CD8-positive, alpha-beta memory T cell (primary cell): ENCODE measurements at regions not wholly inside any gene's neighbourhood (a gene's known extent, or its start where the extent isn't known, plus 50 kb on each side); places are given as distances from the start of the nearest gene placed in this dataset.

Experiments
- CTCF ChIA-PET: fragments of 350-600 bp; sonication (Branson Sonifier 250); formaldehyde crosslinking; loops from one replicate; lab custom pipeline; 2021; ENCODE audit warnings: antibody characterized with exemption; lab: Charles Lee
- POLR2A ChIA-PET: fragments of 350-600 bp; sonication (Branson Sonifier 250); formaldehyde crosslinking; loops from one replicate; lab custom pipeline; 2021; ENCODE audit warnings: antibody characterized with exemption; lab: Charles Lee
- DNase-seq, 5 donors: peaks; one replicate each; pipeline versions ENCODE4 v3.0.0 to v3.0.0-alpha.2; 2020 to 2022; ENCODE audit warnings: mixed read lengths in 1 of 5
- H3K27ac ChIP-seq: one replicate; pipeline ENCODE4 v1.7.0; 2013; ENCODE audit warnings: low read depth, mild to moderate bottlenecking, low read length, moderate library complexity
- H3K27me3 ChIP-seq: 2 replicates; pipeline ENCODE4 v1.7.0; 2013; ENCODE audit warnings: low read length, mild to moderate bottlenecking; ENCODE audit not compliant: insufficient read depth, poor library complexity, severe bottlenecking
- H3K36me3 ChIP-seq: 2 replicates; pipeline ENCODE4 v1.7.0; 2013; ENCODE audit warnings: mild to moderate bottlenecking, low read length, moderate library complexity; ENCODE audit not compliant: insufficient read depth
- H3K4me1 ChIP-seq: 2 replicates; pipeline ENCODE4 v1.7.0; 2013; ENCODE audit warnings: mild to moderate bottlenecking, low read length, moderate library complexity; ENCODE audit not compliant: insufficient read depth
- H3K4me3 ChIP-seq: 2 replicates; pipeline ENCODE4 v1.7.0; 2013; ENCODE audit warnings: mild to moderate bottlenecking, low read length
- H3K9me3 ChIP-seq: 2 replicates; pipeline ENCODE4 v1.7.0; 2013; ENCODE audit warnings: mild to moderate bottlenecking, low read length
- H3K27ac Mint-ChIP-seq, 8 donors: one replicate each; pipeline ENCODE4 v1.8.0; 2020 to 2021; ENCODE audit warnings: mixed read lengths in 8 of 8, mild to moderate bottlenecking in 6 of 8, inconsistent platforms in 3 of 8, moderate library complexity in 3 of 8
- H3K27me3 Mint-ChIP-seq, 2 donors: one replicate each; pipeline ENCODE4 v1.8.0; 2020 to 2021; ENCODE audit warnings: mixed read lengths in 2 of 2, mild to moderate bottlenecking in 1 of 2, moderate library complexity in 1 of 2
- H3K36me3 Mint-ChIP-seq, 3 donors: one replicate each; pipeline ENCODE4 v1.8.0; 2020 to 2021; ENCODE audit warnings: mixed read lengths in 3 of 3, inconsistent platforms in 1 of 3, mild to moderate bottlenecking in 1 of 3
- H3K4me1 Mint-ChIP-seq, 3 donors: one replicate each; pipeline ENCODE4 v1.8.0; 2020 to 2021; ENCODE audit warnings: mixed read lengths in 3 of 3, inconsistent platforms in 1 of 3, mild to moderate bottlenecking in 1 of 3
- H3K4me3 Mint-ChIP-seq, 7 donors: one replicate each; pipeline ENCODE4 v1.8.0; 2020 to 2021; ENCODE audit warnings: mixed read lengths in 7 of 7, mild to moderate bottlenecking in 6 of 7, moderate library complexity in 4 of 7, inconsistent platforms in 2 of 7
- H3K9me3 Mint-ChIP-seq, 5 donors: one replicate each; pipeline ENCODE4 v1.8.0; 2020 to 2022; ENCODE audit warnings: mixed read lengths in 5 of 5, mild to moderate bottlenecking in 3 of 5, moderate library complexity in 2 of 5, inconsistent platforms in 1 of 5

DNA sequence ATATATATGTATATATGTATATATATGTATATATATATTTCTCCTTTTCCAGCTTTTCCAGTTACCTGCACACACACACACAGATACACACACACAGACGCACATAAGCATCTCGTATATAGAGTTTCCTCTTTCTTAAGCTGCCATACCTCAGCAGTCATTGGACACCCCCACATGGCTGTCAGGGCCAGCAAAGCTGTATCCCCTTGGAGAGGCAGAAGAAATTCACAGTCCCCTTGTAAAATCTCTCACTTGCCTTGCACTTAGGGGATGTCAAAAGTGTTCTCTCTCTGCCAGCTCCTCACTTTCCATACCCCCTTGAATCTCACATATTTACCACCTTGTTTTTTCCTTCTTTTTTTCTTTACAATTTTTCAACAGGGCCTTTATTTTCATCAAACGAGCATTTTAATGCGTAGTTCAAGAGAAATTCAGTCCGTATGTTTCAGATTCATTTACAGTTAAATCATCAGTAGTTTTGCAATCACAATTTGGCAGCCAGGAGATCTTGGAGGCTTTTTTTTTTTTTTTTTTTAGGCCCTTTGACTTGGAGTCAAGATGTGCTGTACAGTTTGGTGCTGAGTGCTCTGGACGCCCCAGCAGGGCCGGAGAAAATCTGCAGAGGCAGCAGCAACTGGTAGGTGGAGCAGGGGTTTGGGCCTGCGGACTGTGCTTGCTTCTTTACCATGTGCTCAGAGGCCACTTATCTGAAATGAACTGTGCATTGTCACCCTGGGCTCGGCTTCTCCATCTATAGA lies 244.9 kb upstream of the KLF4 start:
- H3K4me3 ChIP-seq = no peak overlapping the region
- Mint-ChIP-seq H3K36me3 (no peaks in the 10 kb centered on the region), H3K27ac (no peak overlapping the region), H3K9me3 (peaks cover 0 to 4% (median 2%) of the 10 kb centered on the region in 5 donors), H3K4me3 (no peak overlapping the region), H3K4me1 (no peaks in the 10 kb centered on the region), H3K27me3 (no peaks in the 10 kb centered on the region)
- CTCF ChIA-PET = no interaction called here
- H3K27ac ChIP-seq = no peak overlapping the region
- no peak for DNase-seq
- H3K4me1 ChIP-seq = no peaks in the 10 kb centered on the region
- no peaks in the 10 kb centered on the region for H3K9me3 ChIP-seq
- no peaks in the 10 kb centered on the region for H3K27me3 ChIP-seq
- H3K36me3 ChIP-seq = no peaks in the 10 kb centered on the region
- POLR2A ChIA-PET = no interaction called here

GRCh38 chr9:107733523-107733894 lies 243.9 kb upstream of the KLF4 start:
- no peaks in the 10 kb centered on the region for H3K36me3 Mint-ChIP-seq
- Histone ChIP-seq H3K4me3 (no peak overlapping the region), H3K27ac (no peak overlapping the region), H3K36me3 (no peaks in the 10 kb centered on the region), H3K27me3 (no peaks in the 10 kb centered on the region), H3K4me1 (no peaks in the 10 kb centered on the region), H3K9me3 (no peaks in the 10 kb centered on the region)
- no peak overlapping the region for H3K27ac Mint-ChIP-seq
- no peaks in the 10 kb centered on the region for H3K4me1 Mint-ChIP-seq
- ChIA-PET CTCF (no interaction called here), POLR2A (no interaction called here)
- no peaks in the 10 kb centered on the region for H3K27me3 Mint-ChIP-seq
- DNase-seq = no peak
- peaks cover 0 to 4% (median 3%) of the 10 kb centered on the region in 5 donors for H3K9me3 Mint-ChIP-seq
- no peak overlapping the region for H3K4me3 Mint-ChIP-seq

DNA sequence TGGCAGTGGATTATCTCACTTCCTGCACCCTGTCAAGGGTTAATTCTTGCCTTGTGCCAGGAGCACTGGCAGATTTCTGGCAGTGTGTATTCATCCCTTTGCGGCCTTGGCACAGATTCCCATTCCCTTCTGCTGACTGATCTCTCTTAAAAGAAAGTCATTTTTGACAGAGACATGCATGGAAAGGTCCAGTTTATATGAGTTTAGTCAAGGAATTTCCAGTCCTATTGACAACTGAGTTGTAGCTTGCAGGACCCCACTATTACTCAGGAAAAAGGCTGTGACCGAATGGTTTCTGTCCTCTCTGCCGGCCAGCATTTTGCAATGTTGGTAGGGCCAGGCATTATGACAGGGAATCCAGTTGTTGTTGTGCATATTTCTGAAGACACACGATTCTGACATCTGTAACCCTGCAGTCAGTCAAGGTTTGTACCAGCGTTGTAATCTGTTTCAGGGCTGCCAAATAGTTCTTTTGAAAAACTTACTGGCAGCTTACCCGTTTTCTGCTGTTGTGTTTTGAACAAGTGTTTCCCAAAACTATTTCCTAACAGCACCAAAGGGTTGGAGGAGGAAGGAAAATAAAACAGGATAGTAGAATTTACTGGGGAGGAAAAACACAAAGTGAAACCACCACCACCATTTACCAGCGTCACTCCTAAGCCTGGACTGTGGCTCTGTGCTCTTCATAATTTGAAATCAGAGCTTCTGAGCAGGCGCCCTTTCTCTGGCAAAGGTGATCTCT lies 243.4 kb upstream of the KLF4 start:
- H3K36me3 ChIP-seq = no peaks in the 10 kb centered on the region
- no peak overlapping the region for H3K4me3 ChIP-seq
- ChIA-PET CTCF (no interaction called here), POLR2A (no interaction called here)
- no peaks in the 10 kb centered on the region for H3K36me3 Mint-ChIP-seq
- peaks cover 0 to 4% (median 3%) of the 10 kb centered on the region in 5 donors for H3K9me3 Mint-ChIP-seq
- H3K4me1 Mint-ChIP-seq = no peaks in the 10 kb centered on the region
- no peaks in the 10 kb centered on the region for H3K27me3 ChIP-seq
- H3K27ac ChIP-seq = no peak overlapping the region
- H3K4me3 Mint-ChIP-seq = no peak overlapping the region
- no peak overlapping the region for H3K27ac Mint-ChIP-seq
- DNase-seq = no peak
- H3K9me3 ChIP-seq = no peaks in the 10 kb centered on the region
- no peaks in the 10 kb centered on the region for H3K27me3 Mint-ChIP-seq
- H3K4me1 ChIP-seq = no peaks in the 10 kb centered on the region

GRCh38 chr9:107731115-107731762 lies 241.7 kb upstream of the KLF4 start:
- CTCF ChIA-PET = no interaction called here
- H3K4me3 Mint-ChIP-seq = no peak overlapping the region

GRCh38 chr9:107730666-107731065 lies 241.1 kb upstream of the KLF4 start:
- Mint-ChIP-seq H3K36me3 (no peaks in the 10 kb centered on the region), H3K4me3 (no peak overlapping the region), H3K27me3 (no peaks in the 10 kb centered on the region), H3K9me3 (peaks cover 0 to 5% (median 3%) of the 10 kb centered on the region in 5 donors), H3K27ac (no peak overlapping the region), H3K4me1 (no peaks in the 10 kb centered on the region)
- no peak for DNase-seq
- ChIA-PET CTCF (no interaction called here), POLR2A (no interaction called here)
- Histone ChIP-seq H3K9me3 (no peaks in the 10 kb centered on the region), H3K27me3 (no peaks in the 10 kb centered on the region), H3K4me3 (no peak overlapping the region), H3K27ac (no peak overlapping the region), H3K36me3 (no peaks in the 10 kb centered on the region), H3K4me1 (no peaks in the 10 kb centered on the region)

More at GRCh38 chr9:107731115-107731762, 241.7 kb upstream of the KLF4 start:
- peaks cover 0 to 5% (median 3%) of the 10 kb centered on the region in 5 donors for H3K9me3 Mint-ChIP-seq
- no peaks in the 10 kb centered on the region for H3K36me3 Mint-ChIP-seq
- Histone ChIP-seq H3K4me3 (no peak overlapping the region), H3K36me3 (no peaks in the 10 kb centered on the region), H3K27ac (no peak overlapping the region), H3K27me3 (no peaks in the 10 kb centered on the region), H3K9me3 (no peaks in the 10 kb centered on the region), H3K4me1 (no peaks in the 10 kb centered on the region)
- POLR2A ChIA-PET = no interaction called here
- no peak for DNase-seq
- H3K27ac Mint-ChIP-seq = no peak overlapping the region
- no peaks in the 10 kb centered on the region for H3K27me3 Mint-ChIP-seq
- H3K4me1 Mint-ChIP-seq = no peaks in the 10 kb centered on the region

GRCh38 chr9:107727086-107727780 lies 237.7 kb upstream of the KLF4 start:
- Mint-ChIP-seq H3K4me1 (no peaks in the 10 kb centered on the region), H3K27ac (no peak overlapping the region), H3K4me3 (no peak overlapping the region), H3K36me3 (no peaks in the 10 kb centered on the region), H3K27me3 (peaks cover 0 to 1% of the 10 kb centered on the region in 2 donors), H3K9me3 (peaks cover 0 to 11% (median 5%) of the 10 kb centered on the region in 5 donors)
- no peak for DNase-seq
- ChIA-PET CTCF (no interaction called here), POLR2A (no interaction called here)
- H3K27ac ChIP-seq = no peak overlapping the region
- no peaks in the 10 kb centered on the region for H3K9me3 ChIP-seq
- no peak overlapping the region for H3K4me3 ChIP-seq
- H3K4me1 ChIP-seq = no peaks in the 10 kb centered on the region
- H3K36me3 ChIP-seq = no peaks in the 10 kb centered on the region
- no peaks in the 10 kb centered on the region for H3K27me3 ChIP-seq

GRCh38 chr9:107723015-107723414 lies 233.4 kb upstream of the KLF4 start:
- ChIA-PET POLR2A (no interaction called here), CTCF (no interaction called here)
- Mint-ChIP-seq H3K27ac (no peak overlapping the region), H3K4me1 (no peaks in the 10 kb centered on the region), H3K9me3 (peaks cover 0 to 11% (median 7%) of the 10 kb centered on the region in 5 donors), H3K36me3 (no peaks in the 10 kb centered on the region), H3K27me3 (peaks cover 0 to 1% of the 10 kb centered on the region in 2 donors), H3K4me3 (no peak overlapping the region)
- Histone ChIP-seq H3K9me3 (no peaks in the 10 kb centered on the region), H3K4me3 (no peak overlapping the region), H3K36me3 (no peaks in the 10 kb centered on the region), H3K4me1 (no peaks in the 10 kb centered on the region), H3K27ac (no peak overlapping the region), H3K27me3 (no peaks in the 10 kb centered on the region)
- DNase-seq = no peak
